Stomach (tissue), 4 donors: ENCODE measurements at regions not wholly inside any gene's neighbourhood (a gene's known extent, or its start where the extent isn't known, plus 50 kb on each side); places are given as distances from the start of the nearest gene placed in this dataset.

ENCODE experiments used
- CTCF ChIP-seq, 7 experiments: fragments of 450-650 bp in 4 of 7; fragments of 200-600 bp in 3 of 7; sonication (generic) in 3 of 7; IDR thresholded peaks; one replicate each; pipeline ENCODE4 v1.5.1; 2016 to 2019; ENCODE audit warnings: antibody characterized with exemption in 7 of 7, control low read depth in 2 of 7, mild to moderate bottlenecking in 1 of 7
- POLR2A ChIP-seq, 4 donors: fragments of 450-650 bp; IDR thresholded peaks; one replicate each; pipeline ENCODE4 v1.6.1; 2016; ENCODE audit warnings: antibody characterized with exemption in 4 of 4, control low read depth in 2 of 4, mild to moderate bottlenecking in 1 of 4, moderate library complexity in 1 of 4

GRCh38 chr4:83734576-83734975 lies 198.7 kb downstream of the GPAT3 start:
- TF ChIP-seq CTCF (IDR thresholded peaks at IDR 0.05) (no peak), POLR2A (IDR thresholded peaks at IDR 0.05) (no peak)
